RWPE2 (cell line): ENCODE measurements at regions not wholly inside any gene's neighbourhood (a gene's known extent, or its start where the extent isn't known, plus 50 kb on each side); places are given as distances from the start of the nearest gene placed in this dataset.

Source experiments
- ATAC-seq: fragments of 200-7000 bp; cut with Tn5 transposase; 3 replicates; pipeline ENCODE4 v1.9.1; 2021; ENCODE audit warnings: low read depth
- DNase-seq: peaks from one replicate; pipeline ENCODE4 v3.0.0-alpha.2; 2020; ENCODE audit warnings: low spot score
- H3K27ac ChIP-seq: fragments of 450-650 bp; 2 replicates; pipeline ENCODE4 v1.5.1; 2017; ENCODE audit warnings: mild to moderate bottlenecking; ENCODE audit not compliant: poor library complexity, severe bottlenecking
- H3K27me3 ChIP-seq: fragments of 250-450 bp; sonication (Bioruptor Pico); 2 replicates; pipeline ENCODE4 v1.5.1; 2021; ENCODE audit warnings: mild to moderate bottlenecking, moderate library complexity; ENCODE audit not compliant: insufficient read depth, poor library complexity, severe bottlenecking
- H3K36me3 ChIP-seq: fragments of 250-450 bp; sonication (Bioruptor Pico); 2 replicates; pipeline ENCODE4 v1.5.1; 2020; ENCODE audit warnings: low read depth, mild to moderate bottlenecking, moderate library complexity
- H3K4me1 ChIP-seq: fragments of 250-450 bp; sonication (Bioruptor Pico); 2 replicates; pipeline ENCODE4 v1.5.1; 2021; ENCODE audit warnings: mild to moderate bottlenecking, moderate library complexity; ENCODE audit not compliant: insufficient read depth, poor library complexity, severe bottlenecking
- H3K4me3 ChIP-seq: fragments of 250-450 bp; sonication (Bioruptor Pico); 2 replicates; pipeline ENCODE4 v1.5.1; 2021; ENCODE audit warnings: mild to moderate bottlenecking, moderate library complexity; ENCODE audit not compliant: severe bottlenecking
- H3K9me3 ChIP-seq: fragments of 250-450 bp; sonication (Bioruptor Pico); 2 replicates; pipeline ENCODE4 v1.5.1; 2021; ENCODE audit warnings: mild to moderate bottlenecking, moderate library complexity; ENCODE audit not compliant: severe bottlenecking
- CTCF ChIP-seq: fragments of 450-650 bp; IDR thresholded peaks from one replicate; pipeline ENCODE4 v1.5.1; 2017; ENCODE audit warnings: mild to moderate bottlenecking, moderate library complexity; ENCODE audit not compliant: poor library complexity, severe bottlenecking

- no peak for TF ChIP-seq CTCF
- no peaks in the 10 kb centered on the region for H3K4me1 ChIP-seq
- H3K27me3 ChIP-seq = no peaks in the 10 kb centered on the region
- DNase-seq (no peak), ATAC-seq (no peak)
- no peak overlapping the region for H3K27ac ChIP-seq
- no peaks in the 10 kb centered on the region for H3K9me3 ChIP-seq
- no peak overlapping the region for H3K4me3 ChIP-seq
- H3K36me3 ChIP-seq = no peaks in the 10 kb centered on the region
Observed at GRCh38 chr14:65310568-65310967, 102.0 kb upstream of the FUT8 start.

GRCh38 chr14:65312859-65313258 is 99.7 kb upstream of the FUT8 start:
- Histone ChIP-seq H3K9me3 (no peaks in the 10 kb centered on the region), H3K27ac (no peak overlapping the region), H3K27me3 (no peaks in the 10 kb centered on the region), H3K4me3 (no peak overlapping the region), H3K4me1 (no peaks in the 10 kb centered on the region), H3K36me3 (no peaks in the 10 kb centered on the region)
- TF ChIP-seq CTCF = no peak
- DNase-seq (no peak), ATAC-seq (no peak)

DNA sequence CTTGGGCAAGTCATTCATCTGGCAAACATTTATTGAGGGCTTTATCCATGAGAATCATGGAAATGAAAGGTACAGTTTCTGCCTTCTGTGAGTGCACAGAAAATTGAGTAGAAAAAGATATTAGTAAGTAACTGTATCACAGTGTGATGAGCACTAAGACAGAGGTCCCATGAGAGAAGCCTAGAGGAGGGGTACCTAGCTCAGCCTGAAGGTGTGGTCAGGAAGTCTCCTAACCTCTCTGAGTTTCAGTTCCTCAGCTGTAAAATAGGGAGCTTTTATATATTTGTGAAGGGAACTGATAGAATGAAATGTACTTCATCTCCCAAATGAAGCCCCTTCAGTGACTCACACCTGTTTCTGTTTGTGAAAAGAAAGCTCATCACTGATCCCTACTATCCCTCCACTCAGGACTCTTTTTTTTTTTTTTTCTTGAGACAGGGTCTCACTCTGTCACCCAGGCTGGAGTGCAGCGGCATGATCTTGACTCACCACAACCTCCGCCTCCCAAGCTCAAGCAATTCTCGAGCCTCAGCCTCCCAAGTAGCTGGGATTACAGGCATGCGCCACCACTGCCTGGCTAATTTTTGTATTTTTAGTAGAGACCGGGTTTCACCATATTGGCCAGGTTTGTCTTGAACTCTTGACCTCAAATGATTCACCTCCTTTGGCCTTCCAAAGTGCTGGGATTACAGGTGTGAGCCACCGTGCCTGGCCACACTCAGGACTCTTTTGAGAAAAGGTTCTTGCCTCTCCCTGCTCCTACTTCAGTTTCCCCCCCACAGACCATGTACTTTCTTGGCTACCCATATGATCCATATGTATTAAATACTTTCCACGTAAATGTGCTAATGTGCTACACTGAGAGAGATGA is 93.7 kb upstream of the FUT8 start:
- Histone ChIP-seq H3K4me1 (no peaks in the 10 kb centered on the region), H3K27me3 (no peaks in the 10 kb centered on the region), H3K36me3 (no peaks in the 10 kb centered on the region), H3K27ac (no peak overlapping the region), H3K9me3 (no peaks in the 10 kb centered on the region), H3K4me3 (no peak overlapping the region)
- TF ChIP-seq CTCF = no peak
- no peak for DNase-seq
- ATAC-seq = no peak

- no peaks in the 10 kb centered on the region for H3K4me1 ChIP-seq
- no peaks in the 10 kb centered on the region for H3K9me3 ChIP-seq
- no peak overlapping the region for H3K27ac ChIP-seq
- H3K4me3 ChIP-seq = no peak overlapping the region
- TF ChIP-seq CTCF = no peak
- no peak for DNase-seq
- H3K36me3 ChIP-seq = no peaks in the 10 kb centered on the region
- 0 out of 3 replicates have a peak, but pooled peaks have one; percentile 10 for ATAC-seq
- H3K27me3 ChIP-seq = no peaks in the 10 kb centered on the region
Observed at GRCh38 chr14:65320661-65321308, 91.7 kb upstream of the FUT8 start.
